MM.1S (cell line): ENCODE measurements at regions not wholly inside any gene's neighbourhood (a gene's known extent, or its start where the extent isn't known, plus 50 kb on each side); places are given as distances from the start of the nearest gene placed in this dataset.

Source experiments
- CTCF ChIP-seq: fragments of 300-600 bp; sonication (generic); IDR thresholded peaks from 2 replicates; pipeline ENCODE4 v1.5.1; 2016; ENCODE audit warnings: antibody characterized with exemption, low read length, mixed read lengths
- EZH2 ChIP-seq: fragments of 300-600 bp; sonication (generic); optimal IDR thresholded peaks from 2 replicates; pipeline ENCODE3; 2017; ENCODE audit warnings: low read depth, mild to moderate bottlenecking, antibody characterized with exemption, low read length, mixed read lengths
- EZH2phosphoT487 ChIP-seq: fragments of 300-600 bp; sonication (generic); IDR thresholded peaks from 2 replicates; pipeline ENCODE4 v1.6.1; 2018; ENCODE audit warnings: antibody characterized with exemption, low read length

GRCh38 chr1:184214128-184214527 lies 162.6 kb downstream of the TSEN15 start:
- TF ChIP-seq EZH2: no peak
- TF ChIP-seq CTCF: no peak
- TF ChIP-seq EZH2phosphoT487: no peak
